Upper lobe of right lung (tissue), 1 donor: ENCODE measurements at regions not wholly inside any gene's neighbourhood (a gene's known extent, or its start where the extent isn't known, plus 50 kb on each side); places are given as distances from the start of the nearest gene placed in this dataset.

Experiments used
- ATAC-seq: fragments of 200-7000 bp; cut with Tn5 transposase; one replicate; pipeline ENCODE4 v1.9.1; 2020; ENCODE audit warnings: mild to moderate bottlenecking, moderate library complexity
- DNase-seq: peaks from one replicate; pipeline ENCODE4 v3.0.0-alpha.2; 2020
- H3K27ac ChIP-seq: fragments of 200-600 bp; one replicate; pipeline ENCODE4 v1.8.0; 2022
- H3K27me3 ChIP-seq: fragments of 200-600 bp; one replicate; pipeline ENCODE4 v1.8.0; 2022; ENCODE audit warnings: mild to moderate bottlenecking
- H3K36me3 ChIP-seq: fragments of 200-600 bp; one replicate; pipeline ENCODE4 v1.8.0; 2022
- H3K4me1 ChIP-seq: fragments of 200-600 bp; one replicate; pipeline ENCODE4 v1.8.0; 2022
- H3K4me3 ChIP-seq: fragments of 200-600 bp; one replicate; pipeline ENCODE4 v1.8.0; 2022; ENCODE audit warnings: mild to moderate bottlenecking
- H3K9me3 ChIP-seq: fragments of 200-600 bp; one replicate; pipeline ENCODE4 v1.8.0; 2022
- CTCF ChIP-seq: fragments of 200-600 bp; IDR thresholded peaks from one replicate; pipeline ENCODE4 v1.8.0; 2022; ENCODE audit warnings: antibody characterized with exemption
- intact Hi-C: fragments of 100-400 bp; cut with DNase I; formaldehyde crosslinking; loops from one replicate; pipeline ENCODE4 v1.11.0; 2022
- donor health status: DM: no; HTN: yes; CAD: no; lungs with severe emphysema.

- no peak overlapping the region for H3K27ac ChIP-seq
- no peak for ATAC-seq
- intact Hi-C loops = no loop called here
Observed at GRCh38 chr2:81093031-81093430, 788.5 kb upstream of the LRRTM1 start.

DNA sequence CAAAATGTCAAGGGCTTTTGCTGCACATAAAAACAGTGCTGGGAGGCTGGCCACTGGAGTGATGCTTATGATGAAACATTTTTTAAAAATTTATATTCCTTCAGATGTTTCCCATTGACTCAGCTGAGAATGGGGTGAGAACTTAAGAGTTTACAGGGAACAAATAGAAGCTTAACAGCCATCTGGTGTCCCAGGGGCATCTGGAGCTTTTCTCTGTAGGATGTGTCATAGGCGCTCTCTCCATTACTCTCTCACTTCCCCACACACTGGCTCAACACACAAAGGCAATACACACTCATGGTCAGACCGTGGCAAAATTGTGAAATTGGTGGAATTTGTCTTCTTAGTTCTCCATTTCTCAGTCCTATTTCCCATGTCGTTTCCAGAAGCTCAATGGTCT is 783.1 kb upstream of the LRRTM1 start:
- Histone ChIP-seq H3K36me3 (no peaks in the 10 kb centered on the region), H3K4me3 (no peak overlapping the region), H3K27me3 (no peaks in the 10 kb centered on the region), H3K27ac (no peak overlapping the region), H3K4me1 (no peaks in the 10 kb centered on the region), H3K9me3 (no peaks in the 10 kb centered on the region)
- ATAC-seq (no peak), DNase-seq (no peak)
- TF ChIP-seq CTCF = no peak
- intact Hi-C loops = no loop called here

More at GRCh38 chr2:81093031-81093430, 788.5 kb upstream of the LRRTM1 start:
- H3K36me3 ChIP-seq = no peaks in the 10 kb centered on the region
- H3K27me3 ChIP-seq = no peaks in the 10 kb centered on the region
- no peak for TF ChIP-seq CTCF
- no peaks in the 10 kb centered on the region for H3K9me3 ChIP-seq
- DNase-seq = no peak
- H3K4me3 ChIP-seq = no peak overlapping the region
- H3K4me1 ChIP-seq = no peaks in the 10 kb centered on the region

- DNase-seq (no peak), ATAC-seq (no peak)
- TF ChIP-seq CTCF = no peak
- Histone ChIP-seq H3K4me1 (no peaks in the 10 kb centered on the region), H3K36me3 (no peaks in the 10 kb centered on the region), H3K4me3 (no peak overlapping the region), H3K27me3 (no peaks in the 10 kb centered on the region), H3K9me3 (peaks cover 6% of the 10 kb centered on the region), H3K27ac (no peak overlapping the region)
- intact Hi-C loops = no loop called here
Observed at GRCh38 chr2:81084101-81084500, 779.5 kb upstream of the LRRTM1 start.

DNA sequence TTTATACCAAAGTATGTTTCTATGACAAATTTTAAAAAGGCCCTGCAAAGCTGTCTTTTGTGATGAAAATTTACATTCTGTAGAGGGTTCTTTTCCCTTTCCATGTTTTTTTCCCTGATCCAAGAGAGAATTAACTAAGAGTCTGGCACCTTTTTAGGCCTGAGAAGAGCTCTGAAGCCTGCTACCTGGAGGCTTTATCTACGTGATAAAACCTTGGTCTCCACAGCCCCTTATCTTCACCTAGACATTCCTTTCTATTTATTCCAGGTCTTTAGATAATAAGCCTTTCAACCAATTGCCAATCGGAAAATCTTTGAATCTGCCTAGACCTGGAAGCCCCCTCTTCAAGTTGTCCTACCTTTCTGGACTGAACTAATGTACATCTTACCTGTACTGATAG is 774.1 kb upstream of the LRRTM1 start:
- intact Hi-C loops = no loop called here
- DNase-seq = no peak
- Histone ChIP-seq H3K9me3 (peaks cover 6% of the 10 kb centered on the region), H3K4me1 (no peaks in the 10 kb centered on the region), H3K27ac (no peak overlapping the region), H3K4me3 (no peak overlapping the region), H3K36me3 (no peaks in the 10 kb centered on the region), H3K27me3 (no peaks in the 10 kb centered on the region)
- ATAC-seq = no peak
- TF ChIP-seq CTCF = no peak

DNA sequence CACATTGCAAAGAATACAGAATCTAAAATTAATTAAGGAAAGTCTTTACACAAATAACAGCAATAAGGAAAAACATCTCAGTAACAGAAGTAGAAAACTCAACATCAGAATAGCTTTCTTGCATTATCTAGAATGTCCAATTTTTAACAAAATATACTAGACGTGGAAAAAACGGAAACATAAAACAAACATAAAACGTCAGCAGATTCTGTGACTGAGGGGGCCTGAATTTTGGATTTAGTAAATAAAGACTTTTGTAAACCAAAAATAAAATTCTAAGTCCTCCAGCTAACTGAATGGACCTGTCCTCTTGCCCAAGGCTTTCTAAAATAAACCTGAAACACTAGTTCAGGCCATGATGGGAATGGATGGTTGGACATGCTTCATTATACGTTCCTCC is 773.5 kb upstream of the LRRTM1 start:
- no peak overlapping the region for H3K4me3 ChIP-seq
- H3K4me1 ChIP-seq = no peaks in the 10 kb centered on the region
- no peaks in the 10 kb centered on the region for H3K27me3 ChIP-seq
- TF ChIP-seq CTCF = no peak
- intact Hi-C loops = no loop called here
- no peaks in the 10 kb centered on the region for H3K36me3 ChIP-seq
- DNase-seq (no peak), ATAC-seq (no peak)
- H3K27ac ChIP-seq = no peak overlapping the region
- peaks cover 6% of the 10 kb centered on the region for H3K9me3 ChIP-seq

GRCh38 chr2:81077396-81077795 is 772.8 kb upstream of the LRRTM1 start:
- ATAC-seq = no peak
- intact Hi-C loops = no loop called here

More at GRCh38 chr2:81077396-81077795, 772.8 kb upstream of the LRRTM1 start:
- Histone ChIP-seq H3K27ac (no peak overlapping the region), H3K9me3 (peaks cover 6% of the 10 kb centered on the region), H3K27me3 (no peaks in the 10 kb centered on the region), H3K4me3 (no peak overlapping the region), H3K4me1 (no peaks in the 10 kb centered on the region), H3K36me3 (no peaks in the 10 kb centered on the region)
- no peak for DNase-seq
- TF ChIP-seq CTCF = no peak
